ENCODE measurements at regions not wholly inside any gene's neighbourhood (a gene's known extent, or its start where the extent isn't known, plus 50 kb on each side); places are given as distances from the start of the nearest gene placed in this dataset.

GRCh38 chr2:5562865-5563264 lies 129.3 kb upstream of the SOX11 start:
- 0 out of 2 replicates have a peak, but pooled peaks cover 7% of the 10 kb centered on the region for H3K9me3 ChIP-seq (ENCODE audit: insufficient read depth, low read length)
- no peak overlapping the region for H3K4me3 ChIP-seq (ENCODE audit: insufficient read length, low read depth)
- no peak for DNase-seq (ENCODE audit: low read depth, low spot score)
- no peak overlapping the region for H3K9ac ChIP-seq (ENCODE audit: insufficient read length, low read depth)
- H3K4me1 ChIP-seq (ENCODE audit: insufficient read depth, insufficient read length), result no peaks in the 10 kb centered on the region
- TF ChIP-seq SUZ12 (IDR thresholded peaks at IDR 0.05; ENCODE audit: extremely low read depth, insufficient read depth, insufficient read length) (no peak), YY1 (IDR thresholded peaks at IDR 0.05; ENCODE audit: insufficient read depth, insufficient read length) (no peak), ZNF274 (IDR thresholded peaks at IDR 0.05; ENCODE audit: low read depth, low read length) (no peak)
- no peaks in the 10 kb centered on the region for H3K27me3 ChIP-seq (ENCODE audit: insufficient read depth, insufficient read length)
- H3K36me3 ChIP-seq (ENCODE audit: insufficient read depth, insufficient read length, low read length), result no peaks in the 10 kb centered on the region

DNA sequence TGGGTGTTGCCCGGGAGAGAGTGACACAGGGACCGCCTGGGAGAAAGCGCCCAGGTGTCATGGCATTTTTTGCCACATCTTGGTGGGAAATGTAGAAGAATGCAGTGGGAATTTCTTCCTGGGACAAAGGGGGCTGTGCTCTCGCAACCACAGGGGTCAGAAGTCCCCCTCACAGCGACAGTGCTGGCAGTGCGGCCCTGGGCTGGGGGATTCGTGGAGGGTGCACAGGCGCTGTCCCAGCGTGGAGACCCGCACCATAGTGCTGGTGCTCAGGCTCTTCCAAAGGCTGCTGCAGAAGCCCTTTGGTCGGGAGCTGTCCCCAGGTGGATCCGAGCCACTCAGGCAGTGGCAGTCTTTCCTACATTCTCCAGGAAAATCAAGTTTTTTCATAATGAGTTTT lies 128.8 kb upstream of the SOX11 start:
- DNase-seq (ENCODE audit: low read depth, low spot score), result no peak
- TF ChIP-seq ZNF274 (IDR thresholded peaks at IDR 0.05; ENCODE audit: low read depth, low read length), result no peak
- TF ChIP-seq SUZ12 (IDR thresholded peaks at IDR 0.05; ENCODE audit: extremely low read depth, insufficient read depth, insufficient read length), result no peak
- TF ChIP-seq YY1 (IDR thresholded peaks at IDR 0.05; ENCODE audit: insufficient read depth, insufficient read length), result no peak
- no peaks in the 10 kb centered on the region for H3K27me3 ChIP-seq (ENCODE audit: insufficient read depth, insufficient read length)
- no peak overlapping the region for H3K4me3 ChIP-seq (ENCODE audit: insufficient read length, low read depth)
- no peaks in the 10 kb centered on the region for H3K4me1 ChIP-seq (ENCODE audit: insufficient read depth, insufficient read length)
- no peak overlapping the region for H3K9ac ChIP-seq (ENCODE audit: insufficient read length, low read depth)
- no peaks in the 10 kb centered on the region for H3K36me3 ChIP-seq (ENCODE audit: insufficient read depth, insufficient read length, low read length)
- H3K9me3 ChIP-seq (ENCODE audit: insufficient read depth, low read length), result 0 out of 2 replicates have a peak, but pooled peaks cover 3% of the 10 kb centered on the region

- Histone ChIP-seq H3K27me3 (ENCODE audit: insufficient read depth, insufficient read length) (no peaks in the 10 kb centered on the region), H3K9me3 (ENCODE audit: insufficient read depth, low read length) (no peaks in the 10 kb centered on the region), H3K9ac (ENCODE audit: insufficient read length, low read depth) (no peak overlapping the region), H3K4me1 (ENCODE audit: insufficient read depth, insufficient read length) (no peaks in the 10 kb centered on the region), H3K4me3 (ENCODE audit: insufficient read length, low read depth) (no peak overlapping the region), H3K36me3 (ENCODE audit: insufficient read depth, insufficient read length, low read length) (no peaks in the 10 kb centered on the region)
- DNase-seq (ENCODE audit: low read depth, low spot score), result no peak
- TF ChIP-seq SUZ12 (IDR thresholded peaks at IDR 0.05; ENCODE audit: extremely low read depth, insufficient read depth, insufficient read length) (no peak), ZNF274 (IDR thresholded peaks at IDR 0.05; ENCODE audit: low read depth, low read length) (no peak), YY1 (IDR thresholded peaks at IDR 0.05; ENCODE audit: insufficient read depth, insufficient read length) (no peak)
Measured at GRCh38 chr2:5569256-5569655, 122.9 kb upstream of the SOX11 start.

GRCh38 chr2:5576015-5576414 lies 116.2 kb upstream of the SOX11 start:
- Histone ChIP-seq H3K9me3 (ENCODE audit: insufficient read depth, low read length) (no peaks in the 10 kb centered on the region), H3K27me3 (ENCODE audit: insufficient read depth, insufficient read length) (no peaks in the 10 kb centered on the region), H3K4me1 (ENCODE audit: insufficient read depth, insufficient read length) (no peaks in the 10 kb centered on the region), H3K9ac (ENCODE audit: insufficient read length, low read depth) (no peak overlapping the region), H3K4me3 (ENCODE audit: insufficient read length, low read depth) (no peak overlapping the region), H3K36me3 (ENCODE audit: insufficient read depth, insufficient read length, low read length) (no peaks in the 10 kb centered on the region)
- no peak for DNase-seq (ENCODE audit: low read depth, low spot score)
- TF ChIP-seq ZNF274 (IDR thresholded peaks at IDR 0.05; ENCODE audit: low read depth, low read length) (no peak), YY1 (IDR thresholded peaks at IDR 0.05; ENCODE audit: insufficient read depth, insufficient read length) (no peak), SUZ12 (IDR thresholded peaks at IDR 0.05; ENCODE audit: extremely low read depth, insufficient read depth, insufficient read length) (no peak)

- H3K9ac ChIP-seq (ENCODE audit: insufficient read length, low read depth), result no peak overlapping the region
- no peaks in the 10 kb centered on the region for H3K36me3 ChIP-seq (ENCODE audit: insufficient read depth, insufficient read length, low read length)
- no peak for DNase-seq (ENCODE audit: low read depth, low spot score)
- TF ChIP-seq YY1 (IDR thresholded peaks at IDR 0.05; ENCODE audit: insufficient read depth, insufficient read length) (no peak), ZNF274 (IDR thresholded peaks at IDR 0.05; ENCODE audit: low read depth, low read length) (no peak), SUZ12 (IDR thresholded peaks at IDR 0.05; ENCODE audit: extremely low read depth, insufficient read depth, insufficient read length) (no peak)
- H3K4me1 ChIP-seq (ENCODE audit: insufficient read depth, insufficient read length), result no peaks in the 10 kb centered on the region
- no peaks in the 10 kb centered on the region for H3K9me3 ChIP-seq (ENCODE audit: insufficient read depth, low read length)
- no peak overlapping the region for H3K4me3 ChIP-seq (ENCODE audit: insufficient read length, low read depth)
- H3K27me3 ChIP-seq (ENCODE audit: insufficient read depth, insufficient read length), result no peaks in the 10 kb centered on the region
Measured at GRCh38 chr2:5587766-5588165, 104.4 kb upstream of the SOX11 start.

- TF ChIP-seq YY1 (IDR thresholded peaks at IDR 0.05; ENCODE audit: insufficient read depth, insufficient read length) (no peak), SUZ12 (IDR thresholded peaks at IDR 0.05; ENCODE audit: extremely low read depth, insufficient read depth, insufficient read length) (no peak), ZNF274 (IDR thresholded peaks at IDR 0.05; ENCODE audit: low read depth, low read length) (no peak)
- no peaks in the 10 kb centered on the region for H3K4me1 ChIP-seq (ENCODE audit: insufficient read depth, insufficient read length)
- no peak for DNase-seq (ENCODE audit: low read depth, low spot score)
Measured at GRCh38 chr2:5588601-5589000, 103.6 kb upstream of the SOX11 start.

DNA sequence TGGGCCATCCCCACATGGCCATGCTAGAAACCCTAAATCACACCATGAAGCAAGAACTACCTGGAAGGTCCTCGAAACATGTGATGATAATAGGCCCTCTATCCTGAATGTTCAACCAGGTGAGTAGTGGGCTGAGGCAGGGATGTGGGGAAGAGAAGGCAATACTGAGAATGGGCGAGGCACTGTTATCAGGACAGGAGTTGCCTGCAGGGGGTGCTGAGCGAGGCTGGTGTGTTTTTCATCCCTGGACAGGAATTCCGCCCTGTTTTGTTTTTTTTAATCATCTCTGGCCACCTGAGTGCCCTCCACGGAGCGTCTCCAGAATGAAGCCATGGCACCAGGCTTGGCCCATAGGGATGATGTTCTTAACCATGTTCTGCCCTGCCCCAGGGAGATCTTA lies 103.0 kb upstream of the SOX11 start:
- no peak for DNase-seq (ENCODE audit: low read depth, low spot score)
- TF ChIP-seq SUZ12 (IDR thresholded peaks at IDR 0.05; ENCODE audit: extremely low read depth, insufficient read depth, insufficient read length), result no peak
- no peak for TF ChIP-seq YY1 (IDR thresholded peaks at IDR 0.05; ENCODE audit: insufficient read depth, insufficient read length)
- no peaks in the 10 kb centered on the region for H3K27me3 ChIP-seq (ENCODE audit: insufficient read depth, insufficient read length)
- no peaks in the 10 kb centered on the region for H3K4me1 ChIP-seq (ENCODE audit: insufficient read depth, insufficient read length)
- H3K36me3 ChIP-seq (ENCODE audit: insufficient read depth, insufficient read length, low read length), result no peaks in the 10 kb centered on the region
- no peaks in the 10 kb centered on the region for H3K9me3 ChIP-seq (ENCODE audit: insufficient read depth, low read length)
- no peak overlapping the region for H3K9ac ChIP-seq (ENCODE audit: insufficient read length, low read depth)
- no peak overlapping the region for H3K4me3 ChIP-seq (ENCODE audit: insufficient read length, low read depth)

More at GRCh38 chr2:5588601-5589000, 103.6 kb upstream of the SOX11 start:
- Histone ChIP-seq H3K27me3 (ENCODE audit: insufficient read depth, insufficient read length) (no peaks in the 10 kb centered on the region), H3K4me3 (ENCODE audit: insufficient read length, low read depth) (no peak overlapping the region), H3K36me3 (ENCODE audit: insufficient read depth, insufficient read length, low read length) (no peaks in the 10 kb centered on the region), H3K9me3 (ENCODE audit: insufficient read depth, low read length) (no peaks in the 10 kb centered on the region), H3K9ac (ENCODE audit: insufficient read length, low read depth) (no peak overlapping the region)

DNA sequence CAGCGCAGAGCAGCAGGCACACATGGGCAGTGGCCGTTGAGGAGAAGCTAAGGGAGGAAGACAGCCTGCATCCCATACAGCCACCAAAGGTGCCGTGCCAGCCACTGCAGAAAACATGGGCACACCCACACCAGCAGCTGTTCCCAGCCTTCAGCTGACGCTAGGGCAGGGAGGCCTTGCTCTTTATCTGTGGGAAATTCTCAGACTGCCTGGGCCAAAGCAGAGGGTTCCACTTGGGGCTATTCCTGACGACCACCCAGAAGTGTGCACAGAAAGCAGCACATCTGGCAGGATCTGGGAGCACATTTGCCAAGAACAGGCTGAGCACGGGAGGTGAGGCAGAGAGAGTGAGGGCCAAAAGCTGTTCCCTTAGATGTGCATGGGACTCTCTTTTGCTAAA lies 101.3 kb upstream of the SOX11 start:
- no peaks in the 10 kb centered on the region for H3K9me3 ChIP-seq (ENCODE audit: insufficient read depth, low read length)
- TF ChIP-seq YY1 (IDR thresholded peaks at IDR 0.05; ENCODE audit: insufficient read depth, insufficient read length) (no peak), SUZ12 (IDR thresholded peaks at IDR 0.05; ENCODE audit: extremely low read depth, insufficient read depth, insufficient read length) (no peak), ZNF274 (IDR thresholded peaks at IDR 0.05; ENCODE audit: low read depth, low read length) (no peak)
- H3K27me3 ChIP-seq (ENCODE audit: insufficient read depth, insufficient read length), result no peaks in the 10 kb centered on the region
- no peaks in the 10 kb centered on the region for H3K36me3 ChIP-seq (ENCODE audit: insufficient read depth, insufficient read length, low read length)
- DNase-seq (ENCODE audit: low read depth, low spot score), result no peak
- H3K4me3 ChIP-seq (ENCODE audit: insufficient read length, low read depth), result no peak overlapping the region
- no peaks in the 10 kb centered on the region for H3K4me1 ChIP-seq (ENCODE audit: insufficient read depth, insufficient read length)
- no peak overlapping the region for H3K9ac ChIP-seq (ENCODE audit: insufficient read length, low read depth)
